Activated T-cell treated with anti-CD3 and anti-CD28 coated beads, Interleukin-2, amount 50 U/mL, for 4 hours (primary cell): ENCODE measurements at regions not wholly inside any gene's neighbourhood (a gene's known extent, or its start where the extent isn't known, plus 50 kb on each side); places are given as distances from the start of the nearest gene placed in this dataset.
"Not testable (repeated sequence)": the region's sequence is repeated elsewhere in the genome, so short reads cannot be mapped to it uniquely, and the experiment has no call there.

ENCODE experiments used
- ATAC-seq, 2 donors: fragments of 200-7000 bp; cut with Tn5 transposase; one replicate each; pipeline ENCODE4 v1.10.0; 2021
- DNase-seq: peaks from one replicate; pipeline ENCODE4 v3.0.0-alpha.2; 2020
- H3K27me3 Mint-ChIP-seq: one replicate; pipeline ENCODE4 v1.8.0; 2021; ENCODE audit warnings: low read depth, mixed read lengths
- H3K36me3 Mint-ChIP-seq: one replicate; pipeline ENCODE4 v1.8.0; 2022; ENCODE audit warnings: mixed read lengths; ENCODE audit not compliant: insufficient read depth
- H3K4me1 Mint-ChIP-seq: one replicate; pipeline ENCODE4 v1.8.0; 2021; ENCODE audit warnings: low read depth, mixed read lengths
- H3K4me3 Mint-ChIP-seq: one replicate; pipeline ENCODE4 v1.8.0; 2021; ENCODE audit warnings: mild to moderate bottlenecking, moderate library complexity, mixed read lengths
- H3K9me3 Mint-ChIP-seq: one replicate; pipeline ENCODE4 v1.8.0; 2021; ENCODE audit warnings: mixed read lengths

- peaks cover 14% of the 10 kb centered on the region for H3K4me1 Mint-ChIP-seq
- not testable (repeated sequence) for H3K27me3 Mint-ChIP-seq, DNase-seq, ATAC-seq, H3K36me3 Mint-ChIP-seq, H3K9me3 Mint-ChIP-seq, H3K4me3 Mint-ChIP-seq
Observed at GRCh38 chr17:445839-446238, 93.2 kb upstream of the RPH3AL start, which contains the start of gene RFLNB. Gene RFLNB, minus strand, starts transcription at chr17:445939.

- Mint-ChIP-seq H3K4me1 (peaks cover 14% of the 10 kb centered on the region), H3K36me3 (peaks cover 10% of the 10 kb centered on the region), H3K27me3 (no peaks in the 10 kb centered on the region), H3K4me3 (no peak overlapping the region), H3K9me3 (no peaks in the 10 kb centered on the region)
- DNase-seq (no peak), ATAC-seq (peak in 1 of 2 donors; percentile 55)
Observed at GRCh38 chr17:444879-445454, 92.4 kb upstream of the RPH3AL start.

- H3K27me3 Mint-ChIP-seq: no peaks in the 10 kb centered on the region
- H3K4me1 Mint-ChIP-seq: peaks cover 14% of the 10 kb centered on the region
- DNase-seq (no peak), ATAC-seq (no peak)
- no peaks in the 10 kb centered on the region for H3K9me3 Mint-ChIP-seq
- H3K4me3 Mint-ChIP-seq: no peak overlapping the region
- H3K36me3 Mint-ChIP-seq: peaks cover 12% of the 10 kb centered on the region
Observed at GRCh38 chr17:443109-443508, 90.5 kb upstream of the RPH3AL start.

- H3K9me3 Mint-ChIP-seq: no peaks in the 10 kb centered on the region
- no peaks in the 10 kb centered on the region for H3K4me1 Mint-ChIP-seq
- H3K27me3 Mint-ChIP-seq: no peaks in the 10 kb centered on the region
- ATAC-seq (no peak), DNase-seq (no peak)
- H3K36me3 Mint-ChIP-seq: peaks cover 13% of the 10 kb centered on the region
- H3K4me3 Mint-ChIP-seq: no peak overlapping the region
Observed at GRCh38 chr17:441155-441950, 88.7 kb upstream of the RPH3AL start.

- no peaks in the 10 kb centered on the region for H3K27me3 Mint-ChIP-seq
- ATAC-seq (no peak), DNase-seq (no peak)
- no peaks in the 10 kb centered on the region for H3K4me1 Mint-ChIP-seq
- H3K4me3 Mint-ChIP-seq: no peak overlapping the region
- H3K36me3 Mint-ChIP-seq: peaks cover 13% of the 10 kb centered on the region
- H3K9me3 Mint-ChIP-seq: peaks cover 6% of the 10 kb centered on the region
Observed at GRCh38 chr17:438191-438590, 85.6 kb upstream of the RPH3AL start.

- Mint-ChIP-seq H3K36me3 (peaks cover 11% of the 10 kb centered on the region), H3K4me3 (no peak overlapping the region), H3K27me3 (no peaks in the 10 kb centered on the region), H3K9me3 (peaks cover 6% of the 10 kb centered on the region), H3K4me1 (no peaks in the 10 kb centered on the region)
- DNase-seq (no peak), ATAC-seq (no peak)
Observed at GRCh38 chr17:437545-437944, 84.9 kb upstream of the RPH3AL start.

- Mint-ChIP-seq H3K4me3 (no peak overlapping the region), H3K4me1 (no peaks in the 10 kb centered on the region), H3K9me3 (peaks cover 6% of the 10 kb centered on the region), H3K27me3 (no peaks in the 10 kb centered on the region), H3K36me3 (peaks cover 8% of the 10 kb centered on the region)
- no peak for DNase-seq
- ATAC-seq: no peak
Observed at GRCh38 chr17:436571-436970, 84.0 kb upstream of the RPH3AL start.

GRCh38 chr17:432471-432870 is 79.9 kb upstream of the RPH3AL start:
- not testable (repeated sequence) for ATAC-seq, DNase-seq, H3K36me3 Mint-ChIP-seq, H3K4me3 Mint-ChIP-seq, H3K9me3 Mint-ChIP-seq, H3K27me3 Mint-ChIP-seq, H3K4me1 Mint-ChIP-seq

- Mint-ChIP-seq H3K36me3 (no peaks in the 10 kb centered on the region), H3K4me3 (no peak overlapping the region), H3K27me3 (no peaks in the 10 kb centered on the region), H3K4me1 (no peaks in the 10 kb centered on the region), H3K9me3 (peaks cover 6% of the 10 kb centered on the region)
- ATAC-seq (no peak), DNase-seq (no peak)
Observed at GRCh38 chr17:431494-431893, 78.9 kb upstream of the RPH3AL start.

- H3K4me1 Mint-ChIP-seq: no peaks in the 10 kb centered on the region
- DNase-seq (no peak), ATAC-seq (no peak)
- no peaks in the 10 kb centered on the region for H3K27me3 Mint-ChIP-seq
- H3K9me3 Mint-ChIP-seq: no peaks in the 10 kb centered on the region
- no peak overlapping the region for H3K4me3 Mint-ChIP-seq
- no peaks in the 10 kb centered on the region for H3K36me3 Mint-ChIP-seq
Observed at GRCh38 chr17:429589-429988, 77.0 kb upstream of the RPH3AL start.

- no peaks in the 10 kb centered on the region for H3K36me3 Mint-ChIP-seq
- no peak for DNase-seq
- ATAC-seq: no peak
- H3K9me3 Mint-ChIP-seq: no peaks in the 10 kb centered on the region
- no peak overlapping the region for H3K4me3 Mint-ChIP-seq
- H3K27me3 Mint-ChIP-seq: no peaks in the 10 kb centered on the region
- no peaks in the 10 kb centered on the region for H3K4me1 Mint-ChIP-seq
Observed at GRCh38 chr17:428414-428813, 75.8 kb upstream of the RPH3AL start.

GRCh38 chr17:427891-428290 is 75.3 kb upstream of the RPH3AL start:
- Mint-ChIP-seq H3K4me3 (no peak overlapping the region), H3K4me1 (no peaks in the 10 kb centered on the region), H3K27me3 (no peaks in the 10 kb centered on the region), H3K36me3 (no peaks in the 10 kb centered on the region), H3K9me3 (no peaks in the 10 kb centered on the region)
- ATAC-seq (peak in 1 of 2 donors; percentile 30), DNase-seq (no peak)

GRCh38 chr17:427327-427726 is 74.7 kb upstream of the RPH3AL start:
- Mint-ChIP-seq H3K4me3 (no peak overlapping the region), H3K36me3 (no peaks in the 10 kb centered on the region), H3K9me3 (no peaks in the 10 kb centered on the region), H3K27me3 (no peaks in the 10 kb centered on the region), H3K4me1 (no peaks in the 10 kb centered on the region)
- DNase-seq: no peak
- no peak for ATAC-seq

GRCh38 chr17:422196-422930 is 69.8 kb upstream of the RPH3AL start:
- Mint-ChIP-seq H3K36me3 (no peaks in the 10 kb centered on the region), H3K27me3 (no peaks in the 10 kb centered on the region), H3K4me3 (no peak overlapping the region), H3K9me3 (no peaks in the 10 kb centered on the region), H3K4me1 (peaks cover 32% of the 10 kb centered on the region)
- no peak for ATAC-seq
- no peak for DNase-seq
